ENCODE measurements at regions not wholly inside any gene's neighbourhood (a gene's known extent, or its start where the extent isn't known, plus 50 kb on each side); places are given as distances from the start of the nearest gene placed in this dataset.
"Not testable (repeated sequence)": the region's sequence is repeated elsewhere in the genome, so short reads cannot be mapped to it uniquely, and the experiment has no call there.

DNA sequence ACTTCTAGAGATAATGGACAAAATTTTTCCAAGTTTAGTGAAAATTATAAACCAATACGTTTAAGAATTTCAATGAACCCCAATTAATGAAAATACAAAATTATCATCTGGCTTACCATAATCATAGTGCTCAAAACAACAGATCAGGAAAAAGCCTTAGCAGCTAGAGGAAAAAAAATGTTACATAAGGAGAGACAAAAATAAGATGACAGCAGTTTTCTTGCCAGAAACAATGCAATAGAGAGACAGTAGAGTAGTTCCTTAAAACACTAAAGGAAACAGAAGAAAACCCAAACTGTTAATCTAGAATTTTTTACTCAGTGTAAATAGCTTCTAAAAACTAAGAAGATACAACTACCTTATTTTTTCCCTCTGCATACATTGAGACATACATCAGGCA lies 341.7 kb upstream of the CHORDC1 start:
- H3K4me3 ChIP-seq (ENCODE audit: low read length): no peak overlapping the region
- DNase-seq (ENCODE audit: low read depth, low spot score): no peak

DNA sequence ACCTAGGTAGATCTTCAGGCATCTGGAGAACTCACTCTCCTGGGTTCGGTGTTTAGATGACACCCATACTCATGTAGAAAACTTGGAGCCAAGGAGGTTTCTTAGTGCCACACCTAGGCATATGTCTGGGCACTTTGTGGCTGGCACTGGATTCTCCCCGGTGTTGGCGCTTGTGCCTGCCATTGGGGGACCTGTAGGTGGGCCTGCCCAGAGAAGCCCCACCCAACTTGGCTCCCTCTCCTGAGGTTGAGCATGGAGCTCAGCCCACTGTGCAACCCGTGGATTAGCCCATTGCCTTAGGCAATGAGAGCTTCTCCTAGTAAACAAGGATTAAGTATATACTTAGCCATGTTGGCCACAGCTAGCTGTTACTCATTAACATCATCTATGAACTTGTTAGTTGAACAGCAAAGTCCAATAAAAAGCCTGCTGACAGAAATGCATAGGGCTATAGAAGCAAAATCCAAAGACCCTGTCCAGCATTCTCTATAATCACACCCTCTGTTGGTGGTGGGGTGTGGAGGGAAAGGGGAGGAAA lies 335.5 kb upstream of the CHORDC1 start:
- no peak overlapping the region for H3K4me3 ChIP-seq (ENCODE audit: low read length)
- DNase-seq (ENCODE audit: low read depth, low spot score): no peak

DNA sequence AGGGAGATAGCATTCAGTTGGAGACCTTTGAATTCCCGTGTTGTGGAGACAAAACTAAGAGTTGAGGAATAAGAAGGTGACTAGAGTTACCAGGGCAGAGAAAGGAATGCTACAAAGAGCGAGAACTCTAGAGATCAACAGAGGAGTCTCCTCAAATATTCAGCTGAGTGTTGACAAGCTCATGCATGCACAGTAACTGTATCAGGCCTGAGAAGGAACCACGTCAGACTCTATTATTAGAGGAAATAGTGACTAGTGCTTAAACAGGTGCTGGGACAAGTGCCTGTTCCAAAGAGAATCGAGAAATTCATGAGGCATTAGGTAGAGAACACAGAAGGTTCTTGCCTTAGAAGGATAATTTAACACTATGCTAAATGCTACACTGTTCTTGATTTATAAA lies 333.8 kb upstream of the CHORDC1 start:
- H3K4me3 ChIP-seq (ENCODE audit: low read length): no peak overlapping the region
- no peak for DNase-seq (ENCODE audit: low read depth, low spot score)

DNA sequence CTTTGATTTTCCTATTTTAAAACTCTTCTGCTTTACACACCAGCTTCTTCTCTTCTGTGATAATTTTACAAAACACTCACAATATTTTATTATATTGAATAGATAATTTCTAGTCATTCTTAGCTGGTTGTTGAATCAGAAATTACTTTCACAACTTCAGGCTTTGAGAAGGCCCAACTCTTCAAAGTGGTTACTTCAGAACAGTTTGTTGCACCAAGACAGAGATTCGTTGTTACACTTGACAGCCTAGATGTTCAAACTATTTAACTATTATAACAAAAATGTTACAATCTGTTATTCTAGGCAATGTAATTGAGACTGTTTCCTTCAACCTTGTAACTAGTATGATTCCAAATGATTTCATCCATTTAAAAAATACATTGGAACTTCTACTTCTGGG lies 333.2 kb upstream of the CHORDC1 start:
- H3K4me3 ChIP-seq (ENCODE audit: low read length): no peak overlapping the region

DNA sequence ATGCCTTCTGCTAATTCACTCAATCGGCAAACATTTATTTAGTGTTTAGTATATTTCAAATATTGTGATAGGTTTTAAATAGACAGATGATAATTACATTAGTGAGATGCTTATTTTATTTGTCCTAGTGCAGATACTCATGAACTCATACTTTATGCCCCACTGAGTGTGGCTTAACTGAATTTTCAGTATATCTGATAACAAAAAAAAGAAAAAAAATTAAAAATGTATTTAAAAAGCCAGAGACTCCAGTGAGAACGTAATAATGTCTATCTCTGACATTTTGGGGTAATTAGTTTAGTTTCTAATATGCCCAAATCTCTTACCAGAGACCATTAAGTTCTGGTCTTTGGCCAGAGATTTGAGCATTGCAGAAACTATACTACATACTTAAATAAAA lies 332.6 kb upstream of the CHORDC1 start:
- DNase-seq (ENCODE audit: low read depth, low spot score): no peak
- no peak overlapping the region for H3K4me3 ChIP-seq (ENCODE audit: low read length)

More for the DNA sequence above, 333.2 kb upstream of the CHORDC1 start:
- DNase-seq (ENCODE audit: low read depth, low spot score): no peak

DNA sequence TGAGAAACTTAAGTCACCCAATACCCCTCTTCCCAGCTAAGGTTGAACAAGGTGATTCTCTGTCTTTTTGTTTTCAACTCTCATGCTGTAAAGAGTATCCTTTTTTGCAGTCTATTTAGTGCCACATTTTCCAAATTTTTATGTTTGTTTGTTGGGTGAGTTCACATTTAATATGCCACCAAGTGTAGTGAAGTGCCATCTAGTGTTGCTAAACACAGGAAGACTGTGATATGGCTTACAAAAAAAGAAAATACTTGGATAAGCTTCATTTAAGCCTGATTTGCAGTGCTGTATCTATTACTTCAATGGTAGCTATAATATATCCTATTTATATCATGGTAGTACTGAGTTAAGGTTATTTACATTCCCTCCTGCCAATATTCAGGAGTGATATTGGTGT lies 319.2 kb upstream of the CHORDC1 start:
- no peak for DNase-seq (ENCODE audit: low read depth, low spot score)
- no peak overlapping the region for H3K4me3 ChIP-seq (ENCODE audit: low read length)

DNA sequence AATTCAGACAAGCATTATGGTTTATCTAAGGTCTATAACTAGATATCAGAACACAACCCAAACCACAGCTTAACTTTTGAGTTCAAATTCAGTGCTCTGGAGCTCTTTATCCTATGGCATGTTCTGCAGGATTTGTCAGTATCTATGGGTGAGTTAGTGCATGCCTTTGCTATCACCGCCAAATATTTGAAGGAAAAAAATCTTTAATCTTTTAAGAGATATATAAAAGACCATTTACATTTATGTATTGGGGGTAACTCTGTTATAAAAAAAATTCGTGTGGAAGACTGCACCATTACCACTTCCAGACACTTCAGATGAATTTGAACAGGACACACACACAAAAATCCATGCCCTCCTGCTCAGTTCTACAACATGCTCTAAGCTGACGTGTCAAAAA lies 313.5 kb upstream of the CHORDC1 start:
- no peak for DNase-seq (ENCODE audit: low read depth, low spot score)

DNA sequence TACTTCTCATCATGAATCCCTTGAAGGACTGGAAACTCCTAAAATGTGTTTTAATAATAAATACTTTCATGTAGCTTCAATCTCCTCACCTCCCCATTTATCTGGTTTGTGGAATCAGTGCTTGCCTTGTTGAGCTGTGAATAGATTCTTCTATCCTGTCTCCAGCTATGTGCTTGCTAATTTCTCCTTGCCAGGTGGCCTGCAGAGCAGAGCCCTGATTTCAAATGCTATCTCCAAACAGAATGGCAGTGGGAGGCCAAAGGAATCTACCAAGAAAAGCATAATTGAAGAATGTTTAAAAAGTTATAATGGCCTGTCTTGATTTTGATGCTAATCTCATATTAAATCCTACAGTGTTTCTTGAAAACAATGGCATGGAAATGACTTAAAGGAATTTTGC lies 309.3 kb upstream of the CHORDC1 start:
- H3K4me3 ChIP-seq (ENCODE audit: low read length): no peak overlapping the region
- no peak for DNase-seq (ENCODE audit: low read depth, low spot score)

More for the DNA sequence above, 313.5 kb upstream of the CHORDC1 start:
- no peak overlapping the region for H3K4me3 ChIP-seq (ENCODE audit: low read length)

DNA sequence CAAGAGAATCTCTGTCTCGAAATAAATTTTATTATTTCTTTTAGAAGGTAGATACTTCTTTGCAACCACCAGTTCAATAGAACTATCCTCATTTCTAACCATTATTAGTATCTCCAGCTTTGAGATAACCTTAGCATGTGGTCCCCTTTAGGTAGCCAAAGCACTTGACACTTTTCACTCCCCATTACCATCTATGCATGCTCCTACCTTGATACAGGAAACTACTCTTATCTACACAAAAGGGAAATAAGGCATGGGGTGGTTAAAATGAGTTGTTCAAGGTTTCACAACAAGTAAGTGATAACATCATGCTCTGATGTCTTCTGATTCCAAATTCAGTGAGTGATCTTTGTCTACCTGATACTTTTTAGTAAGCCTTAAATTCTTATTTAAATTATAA lies 308.2 kb upstream of the CHORDC1 start:
- no peak overlapping the region for H3K4me3 ChIP-seq (ENCODE audit: low read length)
- no peak for DNase-seq (ENCODE audit: low read depth, low spot score)

DNA sequence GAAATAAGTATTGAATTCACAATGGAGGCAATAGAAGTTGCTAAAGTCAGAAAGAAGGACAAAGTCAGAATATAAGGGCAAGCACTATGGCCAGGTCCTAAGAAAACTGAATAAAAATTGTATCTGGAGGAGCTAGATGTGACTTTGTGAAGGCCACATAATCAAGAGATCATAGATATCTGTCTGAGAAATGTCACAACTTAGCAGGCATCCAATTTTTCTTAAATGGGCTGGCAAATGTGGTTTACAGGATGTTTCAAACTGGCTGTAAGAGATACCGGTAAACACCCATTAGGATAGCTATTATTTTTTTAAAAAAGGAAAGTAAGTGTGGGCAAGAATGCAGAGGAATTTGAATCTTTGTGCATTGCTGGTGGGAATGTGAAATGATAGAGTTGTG lies 303.1 kb upstream of the CHORDC1 start:
- no peak for DNase-seq (ENCODE audit: low read depth, low spot score)
- H3K4me3 ChIP-seq (ENCODE audit: low read length): no peak overlapping the region

DNA sequence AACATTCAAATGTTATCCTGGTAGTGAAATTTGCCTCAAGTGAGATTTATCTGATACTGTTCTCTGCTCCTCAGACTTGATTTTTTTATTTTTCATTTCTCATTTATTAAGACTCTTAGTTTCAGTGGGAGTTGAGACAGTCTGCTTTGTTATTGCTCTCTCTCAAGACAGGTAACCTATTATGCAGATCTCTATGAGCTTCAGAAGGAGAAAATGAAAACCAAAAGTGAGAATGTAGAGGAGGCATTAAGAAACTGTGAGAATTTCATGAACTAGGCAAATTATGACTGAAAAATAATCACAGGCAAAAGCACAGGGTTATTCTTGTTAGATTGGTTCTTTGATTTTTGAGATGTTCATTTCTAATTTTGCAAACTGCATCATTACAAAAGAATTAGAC lies 290.0 kb upstream of the CHORDC1 start:
- DNase-seq (ENCODE audit: low read depth, low spot score): no peak
- no peak overlapping the region for H3K4me3 ChIP-seq (ENCODE audit: low read length)

DNA sequence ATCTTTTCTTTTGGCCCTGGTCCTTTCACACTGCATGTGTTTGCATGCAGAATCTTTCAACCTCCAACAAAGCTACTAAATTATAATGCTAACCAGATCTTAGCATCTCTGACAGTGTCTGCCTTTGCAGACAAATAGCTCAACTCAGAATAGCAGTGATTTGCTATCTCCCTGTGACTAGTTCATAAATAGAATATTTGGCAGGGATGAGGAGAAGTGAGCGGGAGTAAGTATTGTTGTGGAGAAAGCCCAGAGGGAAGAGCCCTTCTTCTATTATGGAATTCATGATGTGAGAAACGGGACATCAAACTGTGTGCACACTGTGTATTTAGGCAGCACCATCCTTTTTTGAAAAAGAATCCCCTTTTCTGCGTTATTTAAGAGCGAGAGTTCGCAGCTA lies 288.0 kb upstream of the CHORDC1 start:
- DNase-seq (ENCODE audit: low read depth, low spot score): no peak
- H3K4me3 ChIP-seq (ENCODE audit: low read length): no peak overlapping the region

DNA sequence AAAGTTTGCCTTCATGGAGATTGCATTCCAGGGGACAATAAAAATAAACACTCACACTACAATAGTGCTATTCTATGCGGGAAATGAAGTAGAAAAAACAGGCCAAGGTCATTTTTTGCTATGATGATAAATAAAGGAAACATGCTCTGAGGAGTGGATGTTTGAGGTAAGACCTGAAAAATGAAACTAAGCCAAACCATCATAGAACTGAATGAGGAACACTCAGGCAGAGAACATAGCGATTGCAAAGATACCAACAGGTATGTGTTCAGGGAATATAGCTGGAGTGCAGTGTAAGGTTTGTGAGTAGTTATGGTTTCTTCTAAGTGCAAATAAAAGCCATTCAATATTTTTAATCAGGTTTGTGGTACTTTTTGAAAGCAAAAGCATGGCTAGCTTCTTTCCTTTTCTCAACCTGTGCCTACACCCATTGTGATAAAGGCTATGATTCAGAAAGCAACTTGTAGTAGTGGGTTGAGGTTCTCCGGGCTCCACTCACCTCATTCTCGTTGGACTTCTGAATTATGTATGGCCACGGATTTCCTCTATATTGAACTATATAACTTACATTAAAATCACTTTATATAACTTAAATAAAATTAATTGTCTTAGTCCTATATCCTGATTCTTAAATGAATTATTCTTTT lies 278.2 kb upstream of the CHORDC1 start:
- DNase-seq (ENCODE audit: low read depth, low spot score): no peak
- H3K4me3 ChIP-seq (ENCODE audit: low read length): no peak overlapping the region

DNA sequence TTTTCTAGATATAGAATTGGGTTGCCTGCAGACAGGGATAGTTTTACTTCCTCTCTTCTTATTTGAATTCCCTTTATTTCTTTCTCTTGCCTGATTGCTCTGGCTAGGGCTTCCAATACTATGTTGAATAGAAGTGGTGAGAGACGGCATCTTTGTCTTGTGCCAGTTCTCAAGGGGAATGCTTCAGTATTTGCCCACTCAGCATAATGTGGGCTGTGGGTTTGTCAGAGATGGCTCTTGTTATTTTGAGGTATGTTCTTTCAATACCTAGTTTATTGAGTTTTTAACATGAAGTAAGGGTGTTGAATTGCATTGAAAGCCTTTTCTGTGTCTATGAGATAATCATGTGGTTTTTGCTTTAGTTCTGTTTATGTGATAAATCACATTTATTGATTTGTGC lies 273.9 kb upstream of the CHORDC1 start:
- no peak overlapping the region for H3K4me3 ChIP-seq (ENCODE audit: low read length)
- no peak for DNase-seq (ENCODE audit: low read depth, low spot score)

DNA sequence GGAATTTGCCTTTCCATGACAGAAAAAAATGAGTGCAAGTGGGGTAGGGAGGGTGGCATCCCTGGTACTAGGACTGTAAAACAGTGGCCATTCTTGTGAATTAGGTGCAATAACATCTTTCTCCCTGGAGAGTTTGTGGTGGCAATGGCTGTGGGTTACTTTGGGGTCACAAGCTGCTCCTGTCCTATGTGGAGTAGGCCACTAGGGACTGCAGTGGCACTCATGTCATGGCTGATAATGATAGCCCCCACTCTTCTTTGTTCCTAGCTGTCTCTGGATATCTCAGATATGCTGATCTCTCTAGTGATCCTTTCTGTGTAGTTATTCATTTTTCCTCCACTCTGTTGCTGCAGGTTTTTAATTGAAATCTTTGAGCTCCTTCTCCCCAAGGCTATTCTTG lies 270.5 kb upstream of the CHORDC1 start:
- no peak overlapping the region for H3K4me3 ChIP-seq (ENCODE audit: low read length)
- no peak for DNase-seq (ENCODE audit: low read depth, low spot score)

DNA sequence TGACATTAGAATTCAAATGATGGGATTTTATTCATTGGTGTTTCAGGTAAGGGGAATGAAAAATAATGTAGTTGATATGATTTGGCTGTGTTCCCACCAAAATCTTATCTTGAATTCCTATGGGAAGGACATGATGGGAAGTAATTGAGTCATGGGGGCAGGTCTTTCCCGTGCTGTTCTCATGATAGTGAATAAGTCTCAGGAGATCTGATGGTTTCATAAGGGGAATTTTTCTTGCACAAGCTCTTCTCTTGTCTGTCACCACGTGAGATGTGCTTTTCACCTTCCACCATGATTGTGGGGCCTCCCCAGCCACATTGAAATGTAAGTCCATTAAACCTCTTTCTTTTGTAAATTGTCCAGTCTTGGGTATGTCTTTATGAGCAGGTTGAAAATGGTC lies 268.6 kb upstream of the CHORDC1 start:
- no peak for DNase-seq (ENCODE audit: low read depth, low spot score)
- H3K4me3 ChIP-seq (ENCODE audit: low read length): no peak overlapping the region

DNA sequence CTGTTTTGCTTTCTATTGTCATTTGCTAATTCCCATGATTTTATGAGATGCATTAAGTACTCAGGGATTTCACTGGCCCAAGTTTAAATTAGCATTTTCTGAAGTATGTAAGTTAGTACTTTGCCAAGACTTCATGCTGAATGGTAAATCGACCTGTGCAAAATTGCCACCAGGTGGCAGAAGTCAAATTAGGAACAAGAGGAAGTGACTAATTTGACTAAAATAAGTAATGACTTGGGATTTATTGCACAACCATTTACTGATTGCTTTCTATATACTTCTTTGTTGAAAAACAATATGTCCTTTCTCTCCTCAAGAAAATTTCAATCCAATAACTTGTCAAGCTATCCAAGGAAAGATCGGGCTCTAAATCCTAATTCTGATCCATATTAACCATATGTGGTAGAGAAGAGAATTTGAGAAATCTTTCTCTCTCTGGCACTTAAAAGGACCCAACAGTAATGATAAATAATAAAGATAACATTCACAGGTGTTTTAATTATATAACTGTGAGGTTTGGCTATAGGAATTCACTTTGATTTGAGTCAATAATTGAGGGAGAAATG lies 253.7 kb upstream of the CHORDC1 start:
- peak; percentile 49 for DNase-seq (ENCODE audit: low read depth, low spot score)
- no peak overlapping the region for H3K4me3 ChIP-seq (ENCODE audit: low read length)

DNA sequence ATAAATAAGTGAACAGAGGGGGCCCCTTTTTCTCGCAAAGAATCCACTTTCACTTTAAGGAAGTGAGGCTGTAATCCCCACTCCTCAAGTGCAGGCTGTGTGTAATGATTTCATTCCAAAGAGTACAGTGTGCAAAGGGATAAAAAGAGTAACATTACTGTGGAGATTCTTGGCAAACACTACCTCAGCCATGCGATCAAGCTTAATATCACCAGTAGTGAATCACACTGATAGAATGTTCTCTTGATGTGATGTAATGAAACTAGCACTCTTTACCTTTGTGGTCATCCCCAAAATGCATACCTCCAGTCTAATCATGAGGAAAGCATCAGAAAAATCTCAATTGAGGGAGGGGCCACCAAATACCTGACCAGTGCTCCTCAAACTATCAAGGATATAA lies 246.1 kb upstream of the CHORDC1 start:
- no peak for DNase-seq (ENCODE audit: low read depth, low spot score)
- H3K4me3 ChIP-seq (ENCODE audit: low read length): no peak overlapping the region

DNA sequence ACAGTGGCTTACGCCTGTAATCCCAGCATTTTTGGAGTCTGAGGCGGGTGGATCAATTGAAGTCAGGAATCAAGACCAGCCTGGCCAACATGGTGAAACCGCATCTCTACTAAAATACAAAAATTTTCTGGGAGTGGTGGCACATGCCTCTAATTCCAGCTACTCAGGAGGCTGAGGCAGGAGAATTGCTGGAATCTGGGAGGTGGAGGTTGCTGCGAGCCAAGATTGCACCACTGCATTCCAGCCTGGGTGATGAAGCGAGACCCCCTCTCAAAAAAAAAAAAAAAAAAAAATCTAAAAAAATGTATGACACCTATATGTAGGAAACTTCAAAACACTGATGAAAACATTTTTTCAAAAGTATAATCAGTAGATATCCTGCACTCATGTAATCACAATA lies 242.7 kb upstream of the CHORDC1 start:
- no peak for DNase-seq (ENCODE audit: low read depth, low spot score)
- no peak overlapping the region for H3K4me3 ChIP-seq (ENCODE audit: low read length)

DNA sequence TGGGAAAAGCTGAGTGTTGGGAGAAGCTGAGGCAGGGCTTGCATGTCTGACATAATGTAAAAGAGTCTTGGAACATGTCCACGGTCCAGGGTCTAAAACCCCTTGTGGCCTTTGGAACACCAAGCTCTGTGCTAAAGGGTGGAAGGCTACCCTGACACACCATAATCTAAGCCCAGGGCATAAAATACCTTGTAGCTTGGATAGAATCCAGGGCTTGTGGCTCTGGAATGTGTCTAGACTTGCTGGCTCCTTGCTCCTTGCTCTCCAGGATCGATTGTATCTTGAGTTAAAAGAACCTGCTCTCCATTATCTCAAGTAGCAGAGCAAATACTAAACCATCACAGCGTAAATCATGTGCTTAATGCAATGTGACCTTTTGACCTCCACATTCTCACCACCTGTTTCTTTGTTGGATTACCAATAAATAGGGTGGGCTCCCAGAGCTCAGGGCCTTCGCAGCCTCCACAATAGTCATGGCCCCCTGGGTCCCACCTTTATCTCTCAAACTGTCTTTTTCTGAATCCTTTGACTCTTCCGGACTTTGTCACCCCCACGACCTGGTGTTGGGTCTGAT lies 232.6 kb upstream of the CHORDC1 start:
- DNase-seq (ENCODE audit: low read depth, low spot score): not testable (repeated sequence)

DNA sequence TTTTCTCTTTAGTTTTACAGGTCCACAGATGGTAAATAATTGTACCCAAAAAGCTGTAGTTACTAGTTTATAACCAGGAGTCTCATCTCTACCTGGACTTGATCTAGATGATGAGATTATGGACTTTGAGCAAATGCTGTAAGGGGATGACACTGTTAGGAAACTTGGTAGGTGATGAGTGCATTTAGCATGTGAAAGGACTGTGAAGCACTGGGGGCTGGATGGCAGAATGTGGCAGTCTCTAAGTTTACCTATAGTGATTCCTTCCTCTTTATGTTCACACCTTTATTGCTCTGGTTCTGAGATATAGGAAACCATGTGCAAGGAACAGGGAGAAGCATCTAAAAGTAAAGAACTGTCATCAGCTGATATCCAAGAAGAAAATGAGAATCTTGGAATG lies 230.7 kb upstream of the CHORDC1 start:
- no peak for DNase-seq (ENCODE audit: low read depth, low spot score)
- H3K4me3 ChIP-seq (ENCODE audit: low read length): no peak overlapping the region

More for the DNA sequence above, 232.6 kb upstream of the CHORDC1 start:
- H3K4me3 ChIP-seq (ENCODE audit: low read length): not testable (repeated sequence)
